Ishikawa (cell line): ENCODE measurements at regions not wholly inside any gene's neighbourhood (a gene's known extent, or its start where the extent isn't known, plus 50 kb on each side); places are given as distances from the start of the nearest gene placed in this dataset.

ENCODE experiments used
- CEBPB ChIP-seq: IDR thresholded peaks from 2 replicates; pipeline ENCODE4 v1.6.1; 2012
- CREB1 ChIP-seq: IDR thresholded peaks from 2 replicates; pipeline ENCODE4 v1.6.1; 2012; ENCODE audit warnings: low read depth
- EGR1 ChIP-seq: IDR thresholded peaks from 2 replicates; pipeline ENCODE4 v1.6.1; 2012
- EP300 ChIP-seq: IDR thresholded peaks from 2 replicates; pipeline ENCODE4 v1.6.1; 2012; ENCODE audit warnings: borderline replicate concordance
- RAD21 ChIP-seq: IDR thresholded peaks from 2 replicates; pipeline ENCODE4 v1.6.1; 2012; ENCODE audit warnings: low read depth
- TAF1 ChIP-seq: IDR thresholded peaks from 2 replicates; pipeline ENCODE4 v1.6.1; 2012; ENCODE audit warnings: low read depth, mild to moderate bottlenecking
- TCF12 ChIP-seq: IDR thresholded peaks from 2 replicates; pipeline ENCODE4 v1.6.1; 2012; ENCODE audit warnings: low read depth
- YY1 ChIP-seq: IDR thresholded peaks from 2 replicates; pipeline ENCODE4 v1.6.1; 2012; ENCODE audit warnings: low read depth
- TF ChIP-seq, protein P1 (sequence below): IDR thresholded peaks from 2 replicates; pipeline ENCODE4 v1.6.1; 2012
- TF ChIP-seq, protein P2 (sequence below): IDR thresholded peaks from 2 replicates; pipeline ENCODE4 v1.6.1; 2012

DNA sequence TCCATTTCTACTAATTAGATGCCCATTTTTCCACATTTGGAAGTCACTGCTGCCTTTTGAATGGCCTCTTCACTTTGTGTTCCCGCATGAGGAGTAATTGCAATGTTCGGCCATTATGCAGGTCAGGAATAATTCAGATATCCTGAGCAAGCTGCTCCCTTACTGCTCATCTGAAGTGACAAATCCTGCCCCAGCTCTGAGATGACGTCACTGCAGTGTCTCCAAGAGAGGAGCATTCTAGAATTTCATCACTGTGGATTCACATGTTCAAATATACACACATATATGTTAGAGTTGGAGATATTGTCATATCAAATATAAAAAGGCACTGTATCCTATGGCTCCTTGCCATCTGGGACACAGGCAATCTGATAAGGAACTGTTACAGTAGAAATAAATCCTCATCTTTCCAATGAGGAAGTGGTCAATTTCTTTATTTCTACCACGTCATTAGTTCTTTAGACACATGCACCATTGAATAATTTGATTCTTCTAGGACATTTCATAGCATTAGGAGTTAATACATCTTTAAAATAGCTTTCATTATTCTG is 706.9 kb upstream of the TENM3 start:
- TF ChIP-seq, protein P1, sequence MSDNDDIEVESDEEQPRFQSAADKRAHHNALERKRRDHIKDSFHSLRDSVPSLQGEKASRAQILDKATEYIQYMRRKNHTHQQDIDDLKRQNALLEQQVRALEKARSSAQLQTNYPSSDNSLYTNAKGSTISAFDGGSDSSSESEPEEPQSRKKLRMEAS, result no peak
- TF ChIP-seq EP300, result no peak
- TF ChIP-seq EGR1, result no peak
- TF ChIP-seq YY1, result no peak
- TF ChIP-seq CEBPB, result no peak
- no peak for TF ChIP-seq CREB1
- TF ChIP-seq TCF12, result no peak
- TF ChIP-seq, protein P2, sequence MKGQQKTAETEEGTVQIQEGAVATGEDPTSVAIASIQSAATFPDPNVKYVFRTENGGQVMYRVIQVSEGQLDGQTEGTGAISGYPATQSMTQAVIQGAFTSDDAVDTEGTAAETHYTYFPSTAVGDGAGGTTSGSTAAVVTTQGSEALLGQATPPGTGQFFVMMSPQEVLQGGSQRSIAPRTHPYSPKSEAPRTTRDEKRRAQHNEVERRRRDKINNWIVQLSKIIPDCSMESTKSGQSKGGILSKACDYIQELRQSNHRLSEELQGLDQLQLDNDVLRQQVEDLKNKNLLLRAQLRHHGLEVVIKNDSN, result no peak
- no peak for TF ChIP-seq RAD21
- no peak for TF ChIP-seq TAF1
